ENCODE measurements at regions not wholly inside any gene's neighbourhood (a gene's known extent, or its start where the extent isn't known, plus 50 kb on each side); places are given as distances from the start of the nearest gene placed in this dataset.
"Not testable (repeated sequence)": the region's sequence is repeated elsewhere in the genome, so short reads cannot be mapped to it uniquely, and the experiment has no call there.

DNA sequence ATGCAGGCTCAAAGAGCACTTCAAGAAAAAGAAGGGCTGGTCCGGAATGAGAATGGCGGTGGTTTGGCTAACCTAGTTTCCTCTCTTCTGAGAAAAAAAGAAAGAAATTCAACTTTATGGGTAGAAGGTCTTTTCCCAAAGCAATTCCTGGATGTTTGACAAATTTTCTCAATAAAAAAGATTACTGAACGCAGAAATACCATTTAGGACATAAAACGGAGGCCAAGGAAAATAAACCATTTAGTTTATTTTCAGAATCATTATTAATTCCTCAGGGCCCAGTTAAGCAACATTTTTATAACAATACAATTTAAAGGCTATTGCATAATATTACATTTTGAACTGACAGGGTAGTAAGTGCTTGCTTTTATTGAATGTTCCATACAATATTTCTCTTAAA is 284.6 kb upstream of the ANKRD30A start:
- FAIRE-seq, result peak; percentile 70

DNA sequence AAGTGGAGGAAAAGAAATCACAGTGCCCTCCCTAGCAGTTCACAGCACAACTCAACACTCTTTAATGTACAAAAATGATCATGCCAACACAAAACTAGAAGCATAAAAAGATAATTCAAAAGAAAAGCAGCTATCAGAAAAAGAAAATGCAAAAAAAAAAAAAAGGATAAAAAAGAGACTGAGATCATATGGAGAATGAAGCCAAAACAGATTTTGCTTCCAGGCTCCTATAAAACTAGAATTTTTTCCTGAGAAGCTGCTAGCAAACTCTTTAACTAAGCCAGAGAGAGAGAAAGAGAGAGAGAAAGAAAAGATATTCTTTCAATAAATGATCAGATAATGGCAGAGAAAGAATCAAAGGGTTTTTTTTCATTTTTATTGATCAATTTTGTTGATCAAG is 288.0 kb upstream of the ANKRD30A start:
- FAIRE-seq, result no peak

DNA sequence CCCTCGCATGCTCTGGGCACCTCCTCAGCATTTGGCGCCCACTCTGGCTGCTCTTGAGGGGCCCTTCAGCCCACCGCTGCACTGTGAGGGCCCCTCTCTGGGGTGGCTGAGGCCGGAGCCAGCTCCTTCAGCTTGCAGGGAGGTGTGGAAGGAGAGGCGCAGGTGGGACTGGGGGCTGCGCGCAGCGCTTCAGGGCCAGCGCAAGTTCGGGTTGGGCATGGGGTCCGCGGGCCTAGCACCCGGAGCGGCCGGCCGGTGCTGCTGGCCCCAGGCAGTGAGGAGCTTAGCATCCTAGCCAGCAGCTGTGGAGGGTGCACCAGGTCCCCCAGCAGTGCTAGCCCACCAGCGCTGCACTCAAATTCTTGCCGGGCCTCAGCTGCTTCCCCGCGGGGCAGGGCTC is 305.6 kb upstream of the ANKRD30A start:
- FAIRE-seq, result no peak

DNA sequence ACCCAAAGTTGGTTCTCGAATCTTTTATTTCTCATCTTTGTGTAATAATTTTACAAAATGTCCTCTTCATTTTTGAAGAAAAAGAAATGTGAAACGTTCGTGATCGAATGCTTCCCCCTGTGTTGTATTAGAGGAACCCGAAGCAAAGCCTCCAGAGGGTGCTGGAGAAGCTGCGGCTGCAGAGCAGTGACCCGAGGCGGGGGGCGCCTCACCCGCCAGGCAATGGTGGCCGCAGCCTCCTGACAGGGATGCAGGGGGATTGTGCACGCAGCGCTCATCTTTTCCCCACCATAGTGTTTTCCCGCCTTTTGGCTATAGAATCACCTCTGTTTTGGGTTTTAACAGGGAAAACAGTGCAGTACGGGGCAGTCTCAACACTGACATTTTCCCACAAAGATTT is 307.5 kb upstream of the ANKRD30A start:
- FAIRE-seq, result no peak

DNA sequence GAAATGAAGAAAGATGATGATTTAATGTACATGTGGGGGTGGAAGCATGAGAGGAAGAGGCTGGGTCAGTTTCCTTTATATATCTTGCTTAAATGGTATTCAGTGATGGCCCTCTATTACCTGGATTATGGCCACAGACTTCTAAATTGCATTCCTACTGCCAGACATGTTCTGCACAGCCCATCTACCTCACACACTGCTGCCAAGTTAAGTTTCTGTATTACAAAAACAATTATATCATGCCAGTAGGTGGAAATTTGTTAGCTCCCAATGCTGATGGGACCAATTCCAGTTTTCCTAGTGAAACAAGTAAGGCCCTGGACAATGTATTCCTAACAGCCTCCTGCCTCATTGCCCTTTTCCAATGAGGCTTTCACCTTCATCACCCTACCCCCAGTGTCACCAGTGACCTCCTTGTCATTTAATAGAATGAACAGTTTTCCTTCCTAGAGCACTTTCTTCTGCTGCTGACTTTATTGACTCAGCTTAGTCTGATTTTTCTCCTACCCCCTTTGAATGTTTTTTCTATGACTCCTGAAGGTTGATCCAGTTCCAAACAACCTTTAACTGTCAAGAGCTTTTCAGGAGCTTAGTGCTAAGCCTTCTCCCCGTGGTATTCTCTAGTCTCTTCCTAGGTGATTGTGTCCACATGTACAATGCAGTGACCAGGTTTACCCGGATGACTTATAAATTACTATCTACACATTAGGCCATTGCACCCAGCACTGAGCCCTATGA is 316.6 kb upstream of the ANKRD30A start:
- FAIRE-seq, result no peak

DNA sequence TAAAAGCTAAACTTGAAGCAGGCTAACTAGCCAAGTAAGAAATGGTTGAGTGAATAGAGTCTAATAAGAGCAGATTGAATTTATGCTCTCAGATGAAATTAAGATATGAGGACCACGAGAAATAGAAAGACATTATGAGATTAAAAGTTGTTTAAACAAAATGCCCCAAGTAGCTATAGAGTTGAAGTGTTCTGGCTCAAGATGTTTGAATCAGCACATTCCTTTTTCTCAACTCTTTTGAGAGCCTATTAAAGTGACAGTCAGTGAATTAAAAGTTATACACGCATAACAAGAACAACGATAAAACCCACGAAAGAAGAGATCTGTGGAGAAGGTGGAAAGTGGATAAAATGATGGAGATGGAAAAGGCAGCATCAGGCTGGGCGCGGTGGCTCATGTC is 322.2 kb upstream of the ANKRD30A start:
- no peak for FAIRE-seq

DNA sequence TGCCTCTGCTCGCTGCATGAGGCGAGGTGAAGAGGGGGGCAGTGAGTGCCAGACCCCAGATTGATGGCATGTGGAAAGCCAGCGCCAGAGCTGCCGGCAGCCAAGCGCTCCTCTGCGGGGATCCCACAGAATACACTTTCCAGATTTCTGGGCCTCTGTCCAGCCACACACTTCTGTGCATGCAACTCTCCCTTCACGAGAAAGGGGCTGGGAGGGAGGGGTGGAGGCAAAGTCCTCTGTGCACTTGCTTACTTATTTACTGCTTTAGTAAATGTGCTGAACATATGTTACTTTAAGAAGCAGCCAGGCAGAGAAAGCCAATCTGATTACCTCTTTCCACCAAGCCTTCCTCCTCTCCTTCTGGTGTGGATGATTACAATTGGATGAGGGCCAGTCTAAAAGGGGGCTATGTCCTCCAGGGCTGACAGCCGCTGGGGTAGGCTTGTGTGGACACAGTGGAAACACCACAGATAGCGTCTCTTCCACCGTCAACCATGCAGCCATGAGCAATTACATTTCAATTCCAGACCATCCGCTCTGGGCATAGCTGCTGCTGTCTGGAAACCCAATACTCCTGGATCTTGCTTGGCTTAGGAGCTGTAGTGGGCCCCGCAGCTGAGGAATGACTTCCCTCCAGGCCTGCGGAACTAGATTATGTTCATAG is 322.8 kb upstream of the ANKRD30A start:
- no peak for FAIRE-seq

DNA sequence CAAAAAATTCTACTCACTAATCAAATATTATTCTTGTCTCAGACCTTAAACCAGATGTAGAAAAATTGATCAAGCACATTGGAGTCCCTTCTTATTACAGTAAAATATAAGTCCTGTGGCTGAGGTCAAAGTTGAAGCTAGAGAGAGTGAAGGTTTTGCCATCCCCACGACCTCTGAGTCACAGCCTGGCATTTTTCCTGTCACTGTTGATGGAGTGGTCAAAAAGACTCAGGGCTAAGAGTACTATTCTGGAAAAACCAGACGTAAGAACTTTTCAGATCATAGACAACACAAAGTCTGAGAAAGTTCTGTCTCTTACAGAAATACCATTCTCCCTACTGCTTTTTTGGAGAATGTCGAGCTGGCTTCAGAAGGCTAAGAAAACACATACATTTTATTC is 323.7 kb upstream of the ANKRD30A start:
- no peak for FAIRE-seq

DNA sequence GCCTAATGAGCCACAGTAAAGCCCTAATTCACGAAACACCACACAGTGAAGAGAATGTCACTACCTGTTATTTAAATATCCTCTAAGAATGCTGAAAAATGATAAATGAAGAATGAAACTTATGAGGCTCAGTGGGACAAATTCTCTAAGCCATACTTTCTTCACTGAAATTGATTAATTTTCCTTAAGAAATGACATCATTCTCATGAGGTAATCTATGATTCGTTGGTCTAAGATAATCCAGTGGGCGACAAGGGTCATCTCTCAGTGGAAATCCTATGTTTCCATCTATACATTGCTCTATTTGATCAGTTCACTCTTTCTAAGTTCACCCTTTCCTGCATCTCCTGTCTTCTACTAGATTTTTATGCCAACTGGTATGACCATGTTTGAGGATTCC is 330.4 kb upstream of the ANKRD30A start:
- no peak for FAIRE-seq

DNA sequence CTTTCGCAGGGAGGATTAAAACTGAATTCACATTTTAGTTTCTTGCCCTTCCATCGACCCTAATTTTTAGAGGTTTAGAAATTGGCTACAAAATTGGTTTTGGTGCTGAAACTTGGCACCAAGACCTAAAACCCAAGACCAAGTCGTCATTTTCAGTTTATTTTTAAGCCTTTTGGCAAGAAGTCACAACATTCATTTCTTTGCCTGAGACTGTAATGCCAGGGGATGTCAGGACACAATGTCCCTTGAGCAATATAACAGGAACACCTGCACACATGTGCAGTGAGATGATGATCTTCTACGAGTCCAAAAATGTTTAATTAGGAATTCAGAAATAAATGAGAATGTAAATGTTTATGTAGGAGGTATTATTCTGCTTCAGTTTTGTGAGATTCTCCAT is 335.4 kb upstream of the ANKRD30A start:
- FAIRE-seq, result no peak

DNA sequence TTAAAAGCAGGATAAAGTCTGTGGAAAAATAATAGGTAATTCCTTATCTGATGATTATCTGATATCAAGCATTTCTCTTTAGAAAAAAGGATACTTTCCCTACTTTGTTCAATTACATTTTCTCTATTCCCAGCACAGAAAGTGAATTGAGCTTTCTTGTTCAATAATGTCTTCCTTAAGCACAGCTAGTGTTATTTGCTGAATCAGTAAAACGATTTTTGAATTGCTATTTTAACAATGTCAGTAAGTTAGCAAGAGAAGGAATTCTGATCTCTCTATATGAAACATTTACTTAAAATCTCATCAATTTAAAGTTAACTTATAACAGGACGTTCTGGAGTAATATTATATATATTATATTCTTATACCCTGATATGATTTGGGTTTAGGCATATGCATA is 337.2 kb upstream of the ANKRD30A start:
- no peak for FAIRE-seq

DNA sequence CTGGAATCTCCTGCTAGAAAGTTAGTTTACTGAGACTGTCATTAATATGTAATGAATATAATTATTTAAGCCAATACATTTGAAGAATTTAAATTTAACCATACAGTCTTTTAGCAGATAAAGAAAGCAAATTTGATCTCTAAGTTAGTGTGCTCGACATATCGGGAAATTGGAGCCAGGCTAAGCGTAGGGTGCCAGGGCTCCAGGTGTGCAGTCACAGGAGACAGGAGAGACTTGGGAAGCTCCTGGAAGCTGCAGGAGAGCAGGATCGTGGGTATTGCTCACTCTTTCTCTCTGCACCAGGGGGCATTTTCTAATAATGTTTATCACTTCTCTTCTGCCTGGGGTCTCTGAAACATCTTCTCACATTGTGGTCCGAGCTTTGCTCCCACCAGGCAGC is 342.0 kb upstream of the ANKRD30A start:
- no peak for FAIRE-seq

DNA sequence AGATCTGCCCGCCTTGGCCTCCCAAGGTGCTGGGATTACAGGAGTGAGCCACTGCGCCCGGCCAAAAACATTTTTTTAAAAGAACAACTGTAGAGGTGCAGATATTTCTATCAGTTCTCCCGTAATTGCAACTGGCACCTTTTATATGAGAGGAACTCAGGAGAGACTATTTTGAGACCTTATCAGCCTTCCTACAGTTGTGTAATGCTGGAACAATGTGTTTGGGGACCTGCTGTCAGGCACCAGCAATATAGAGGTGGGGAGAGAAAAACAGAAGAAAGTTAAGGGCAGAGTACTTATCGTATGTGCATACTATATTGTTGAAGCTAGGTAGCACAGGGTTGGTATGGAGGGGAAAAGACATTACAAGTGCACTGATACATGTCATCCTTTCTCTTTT is 343.8 kb upstream of the ANKRD30A start:
- no peak for FAIRE-seq

DNA sequence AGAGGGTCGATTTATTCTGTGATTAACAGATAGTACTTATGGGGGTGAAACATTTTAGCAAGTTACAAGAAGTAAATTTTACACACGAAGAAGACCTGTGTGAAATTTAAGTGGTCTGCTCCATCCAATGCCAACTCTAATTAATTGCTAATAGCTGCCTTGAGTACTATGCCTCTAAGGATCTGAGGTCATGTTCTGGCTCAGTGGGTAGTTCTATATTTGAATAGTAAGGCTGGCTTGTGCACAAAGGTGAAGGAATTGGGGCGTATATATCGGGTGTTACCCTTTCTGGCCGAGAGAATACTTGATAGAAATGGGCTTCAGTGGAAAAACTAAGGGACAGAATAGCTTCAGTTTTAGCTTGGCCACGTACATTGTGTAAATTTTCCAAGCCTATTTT is 345.2 kb upstream of the ANKRD30A start:
- no peak for FAIRE-seq

DNA sequence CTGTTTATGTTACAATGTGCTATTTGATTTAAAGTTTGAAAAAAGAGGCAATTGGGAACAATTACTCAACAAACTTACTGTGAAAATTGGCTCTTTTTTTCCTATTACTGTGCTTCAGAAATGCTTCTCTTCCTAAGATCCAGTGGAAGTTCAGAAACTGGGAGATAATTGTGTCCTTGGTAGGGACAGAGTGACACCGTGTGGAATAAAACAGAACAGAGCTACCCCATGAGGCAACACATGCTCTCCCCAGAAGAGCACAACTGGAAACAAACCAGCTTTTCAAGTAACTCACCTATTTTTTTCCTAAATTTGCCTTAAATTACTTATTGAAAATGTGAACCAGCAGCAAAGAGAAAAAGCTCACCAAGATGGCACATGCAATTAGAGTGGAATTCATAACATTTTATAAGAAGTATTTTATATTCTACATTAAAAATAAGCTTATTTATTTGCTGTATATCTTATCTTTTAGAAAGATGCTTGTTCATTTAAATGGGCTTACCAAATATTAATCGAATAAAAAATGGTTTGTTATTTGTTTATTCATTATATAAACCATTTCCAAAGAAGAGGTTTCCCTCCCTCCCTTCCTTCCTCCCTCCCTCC is 346.1 kb upstream of the ANKRD30A start:
- peak; percentile 85 for FAIRE-seq

DNA sequence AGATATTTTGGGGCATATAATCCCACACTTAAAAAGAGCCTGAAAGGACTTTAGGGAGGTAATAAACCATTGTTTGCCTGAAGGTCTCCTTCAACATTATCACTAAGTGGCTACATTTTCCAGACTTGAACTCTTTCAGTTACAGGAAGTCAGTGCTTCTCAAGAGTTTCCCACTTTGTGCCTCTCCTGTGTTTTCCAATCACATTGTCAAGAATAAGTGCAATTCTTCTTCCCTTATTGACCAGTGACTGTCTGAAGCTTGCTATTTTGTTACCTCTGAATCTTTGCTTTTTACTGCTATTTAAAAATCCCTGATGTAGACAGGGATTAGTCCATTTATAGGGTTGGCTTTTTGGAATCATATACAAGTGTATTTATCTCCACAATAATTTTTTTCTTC is 346.7 kb upstream of the ANKRD30A start:
- FAIRE-seq, result no peak

DNA sequence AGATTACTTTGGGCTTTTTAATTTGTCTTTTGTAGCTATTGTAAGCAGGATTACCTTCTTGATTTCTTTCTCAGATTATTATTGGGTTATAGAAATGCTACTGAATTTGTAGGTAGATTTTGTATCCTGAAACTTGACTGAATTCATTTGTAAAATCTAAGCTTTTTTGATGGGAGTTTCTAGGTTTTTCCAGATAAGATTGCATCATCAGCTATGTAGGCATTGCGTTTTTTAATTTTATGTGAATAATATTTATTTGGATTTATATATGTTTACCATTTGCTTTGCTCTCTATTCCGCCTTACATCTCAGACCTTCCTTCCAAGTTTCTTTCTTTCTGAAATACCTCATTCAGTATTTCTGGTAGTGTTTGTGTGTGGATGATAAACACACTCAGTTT is 351.7 kb upstream of the ANKRD30A start:
- FAIRE-seq, result no peak

DNA sequence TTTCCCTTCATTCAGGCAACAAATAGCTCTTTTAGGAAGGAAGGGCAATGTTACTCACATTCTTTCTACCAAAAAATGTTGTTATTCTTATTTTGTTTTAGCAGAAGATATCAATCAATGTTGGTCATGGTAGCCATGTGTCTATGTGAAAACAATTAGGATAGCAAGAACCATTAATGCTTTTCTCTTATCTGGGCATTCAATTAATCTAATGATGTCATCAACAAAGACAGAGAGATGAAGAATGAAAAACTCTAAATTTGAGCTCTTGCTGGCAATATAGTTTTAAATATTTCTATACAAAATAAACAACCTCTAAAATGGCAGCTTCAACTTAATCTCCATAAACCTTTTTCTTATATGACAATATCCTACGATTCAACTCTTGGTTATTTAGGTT is 353.7 kb upstream of the ANKRD30A start:
- FAIRE-seq, result no peak

DNA sequence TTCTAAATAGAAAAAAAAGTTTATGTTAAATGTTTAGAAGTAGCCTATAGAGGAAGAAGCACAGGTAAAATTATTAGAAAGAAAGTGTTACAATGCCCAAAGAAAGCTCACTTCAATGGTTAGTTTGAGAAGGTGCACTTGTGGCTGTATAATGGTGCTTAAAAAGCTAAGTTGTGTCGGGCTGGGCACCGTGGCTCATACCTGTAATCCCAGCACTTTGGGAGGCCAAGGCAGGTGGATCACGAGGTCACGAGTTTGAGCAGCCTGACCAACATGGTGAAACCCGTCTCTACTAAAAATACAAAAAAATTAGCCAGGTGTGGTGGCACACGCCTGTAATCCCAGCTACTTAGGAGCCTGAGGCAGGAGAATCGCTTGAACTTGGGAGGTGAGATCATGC is 355.7 kb upstream of the ANKRD30A start:
- not testable (repeated sequence) for FAIRE-seq

DNA sequence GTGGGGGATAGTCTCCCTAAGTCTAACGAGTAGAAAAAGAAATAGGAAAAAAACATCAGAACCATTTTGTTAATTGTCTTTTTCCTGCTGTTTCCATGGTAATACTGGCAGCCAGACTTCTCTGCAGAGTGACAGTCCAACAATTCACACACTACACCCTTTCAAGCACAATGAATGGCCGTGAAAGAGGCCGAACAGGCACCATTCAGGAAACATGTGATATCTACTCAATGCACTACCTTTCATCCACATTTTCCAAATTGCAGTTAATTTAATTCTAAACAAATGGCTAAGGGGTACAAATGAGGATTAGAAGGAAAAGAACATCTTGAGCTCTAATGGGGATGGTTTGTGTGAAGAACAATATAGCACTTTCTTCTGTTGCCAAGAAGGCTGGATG is 358.5 kb upstream of the ANKRD30A start:
- FAIRE-seq, result no peak

DNA sequence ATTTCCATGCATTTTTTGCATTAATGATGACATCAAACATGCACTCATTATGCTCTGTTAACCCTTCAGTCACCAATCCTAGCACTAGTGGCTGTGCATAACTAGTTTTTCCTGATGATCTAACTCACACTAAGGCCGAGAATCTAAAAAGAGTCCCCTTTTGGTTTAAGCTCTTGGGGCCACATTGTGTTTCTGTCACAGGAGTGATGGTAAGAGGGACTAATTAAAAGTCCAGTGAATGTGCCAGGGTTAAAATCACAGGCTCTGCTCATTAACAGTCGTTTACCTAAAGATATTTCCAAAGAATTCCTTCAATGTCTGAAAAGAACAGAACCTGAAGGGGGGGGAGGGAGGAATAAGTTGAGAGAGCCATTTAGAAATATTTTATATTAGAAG is 359.0 kb upstream of the ANKRD30A start:
- FAIRE-seq, result no peak

DNA sequence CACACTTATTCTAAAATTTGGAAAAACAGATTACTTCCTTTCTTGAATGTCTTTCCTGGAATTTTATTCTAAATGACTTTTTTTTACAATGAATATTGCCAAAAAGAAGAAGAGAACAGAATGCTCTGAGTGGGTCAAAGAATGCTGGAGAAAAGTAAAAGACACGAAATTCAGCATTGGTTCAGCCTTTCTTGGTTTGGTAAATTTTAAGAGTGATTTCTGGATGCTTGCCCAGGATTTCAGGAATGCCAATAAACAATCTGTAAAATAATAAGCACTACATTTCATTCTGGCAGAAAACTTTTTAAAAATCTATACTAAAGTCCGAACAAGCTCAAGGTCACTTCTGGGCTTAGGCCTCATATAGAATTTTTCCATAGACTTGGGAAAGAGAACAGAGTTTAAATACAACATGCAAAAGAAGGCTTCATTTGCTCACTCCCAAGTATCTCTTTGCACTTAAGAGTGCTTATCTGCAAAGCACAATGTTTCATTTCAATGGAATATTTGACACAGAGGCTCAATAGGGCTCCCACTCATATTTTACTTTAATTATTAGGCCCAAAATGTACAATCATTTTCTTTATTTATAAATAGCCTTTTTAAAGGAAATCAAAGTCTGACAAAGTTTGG is 359.5 kb upstream of the ANKRD30A start:
- FAIRE-seq, result no peak

DNA sequence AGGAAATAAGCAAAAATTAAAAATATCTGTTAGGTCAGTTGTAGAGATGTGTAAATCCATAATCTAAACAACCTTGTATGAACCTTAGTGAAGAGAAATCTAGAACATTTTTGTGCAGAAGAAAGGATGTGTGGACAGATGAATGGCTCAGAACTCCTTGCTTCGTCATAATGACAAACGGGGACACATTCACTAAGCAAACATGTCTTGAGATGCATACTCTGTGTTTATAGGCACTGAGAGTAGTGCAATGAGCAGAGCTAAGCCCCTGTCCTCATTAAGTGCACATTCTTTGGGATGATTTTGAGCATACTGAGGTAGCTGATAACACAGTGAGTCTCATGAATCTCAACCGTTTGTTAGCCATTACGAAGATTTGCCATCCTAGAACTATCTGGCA is 360.6 kb upstream of the ANKRD30A start:
- no peak for FAIRE-seq

DNA sequence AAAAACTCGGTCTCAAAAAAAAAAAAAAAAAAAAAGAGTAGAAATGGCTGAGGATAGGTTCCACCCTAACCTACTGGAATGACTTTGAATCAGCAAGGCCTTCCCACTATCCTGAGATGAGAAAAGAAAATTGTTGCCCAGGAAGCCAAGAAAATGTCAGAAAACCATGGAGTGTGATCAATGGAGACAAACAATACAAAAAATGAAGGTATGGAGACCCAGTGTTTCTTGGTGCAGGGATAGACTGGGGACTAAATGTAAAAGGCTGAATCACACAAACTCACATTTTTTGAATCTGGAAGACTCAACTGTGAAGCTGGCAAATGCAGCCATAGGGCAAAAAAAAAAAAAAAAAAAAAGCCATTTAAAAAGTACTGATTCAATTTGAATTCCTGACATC is 364.3 kb upstream of the ANKRD30A start:
- no peak for FAIRE-seq

All from endometrium (tissue), 2 donors.